GM12892 (cell line): ENCODE measurements at regions not wholly inside any gene's neighbourhood (a gene's known extent, or its start where the extent isn't known, plus 50 kb on each side); places are given as distances from the start of the nearest gene placed in this dataset.

Experiments
- POLR2A ChIP-seq: IDR thresholded peaks from 2 replicates; pipeline ENCODE4 v1.6.1; 2011; ENCODE audit warnings: low read depth, low read length, control low read depth
- POLR2AphosphoS5 ChIP-seq: IDR thresholded peaks from 2 replicates; pipeline ENCODE4 v1.6.1; 2011; ENCODE audit warnings: low read depth, low read length, control low read depth

GRCh38 chr13:22080832-22081231, 410.0 kb downstream of the FGF9 start:
- TF ChIP-seq POLR2AphosphoS5 (no peak), POLR2A (no peak)
